HG03175 (cell line): ENCODE measurements at regions not wholly inside any gene's neighbourhood (a gene's known extent, or its start where the extent isn't known, plus 50 kb on each side); places are given as distances from the start of the nearest gene placed in this dataset.
"Not testable (repeated sequence)": the region's sequence is repeated elsewhere in the genome, so short reads cannot be mapped to it uniquely, and the experiment has no call there.

Experiments
- ATAC-seq: cut with Tn5 transposase; IDR thresholded peaks from one replicate; pipeline ENCODE4 v1.9.1; 2021; ENCODE audit warnings: mild to moderate bottlenecking, moderate library complexity; ENCODE audit not compliant: unreplicated experiment

DNA sequence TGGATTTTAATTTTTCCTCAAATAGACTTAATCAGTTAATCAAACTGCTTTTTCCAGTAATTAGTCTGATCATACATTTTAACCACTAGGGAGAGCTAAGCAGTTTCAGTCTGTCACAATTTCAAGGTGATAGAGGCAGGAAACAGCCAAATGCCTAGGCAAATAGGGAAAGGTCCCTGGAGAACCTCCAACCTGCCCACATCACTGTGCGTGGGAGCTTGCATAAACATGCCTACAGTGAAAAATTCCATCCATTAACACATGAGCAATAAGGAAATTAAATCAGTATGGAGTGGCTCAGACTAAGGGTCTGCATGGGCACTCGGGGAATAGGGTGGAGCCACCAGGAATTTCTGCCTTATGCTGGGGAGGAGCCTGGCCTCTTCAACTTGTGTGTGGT is 74.6 kb downstream of the AASDHPPT start:
- ATAC-seq, result no peak

GRCh38 chr11:106152824-106153223 is 75.4 kb downstream of the AASDHPPT start:
- ATAC-seq, result no peak

DNA sequence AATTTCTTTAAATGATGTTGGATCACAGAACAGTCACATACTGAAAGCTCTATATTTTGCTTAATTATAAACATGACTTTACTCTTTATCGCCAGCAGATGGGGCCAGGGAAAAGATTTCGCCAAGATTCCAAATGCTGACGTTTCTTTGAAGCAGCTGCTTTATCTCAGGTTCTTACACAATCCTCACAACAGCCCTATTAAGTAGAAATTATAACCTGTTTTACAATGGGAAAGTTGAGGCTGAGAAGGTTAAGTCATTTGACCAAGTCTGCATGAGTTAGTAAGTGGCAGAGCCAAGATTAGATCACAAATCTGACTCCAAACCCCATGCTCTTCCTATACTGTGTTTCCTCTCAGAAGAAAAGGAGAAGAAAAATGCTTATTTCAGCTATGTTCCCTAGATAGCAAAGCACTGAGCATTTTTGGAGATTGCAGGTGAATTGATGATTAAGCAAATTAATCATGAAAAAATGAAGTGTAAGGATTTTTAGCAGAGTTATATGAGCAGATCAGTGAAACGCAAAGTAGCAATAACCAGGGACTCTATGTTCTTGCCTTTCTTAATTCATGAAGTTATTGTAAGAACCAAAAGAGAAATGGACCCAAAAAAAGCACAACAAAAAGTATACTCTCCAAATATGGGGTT is 79.0 kb downstream of the AASDHPPT start:
- ATAC-seq, result peak; percentile 69

- ATAC-seq, result no peak
Observed at GRCh38 chr11:106158406-106158805, 80.9 kb downstream of the AASDHPPT start.

DNA sequence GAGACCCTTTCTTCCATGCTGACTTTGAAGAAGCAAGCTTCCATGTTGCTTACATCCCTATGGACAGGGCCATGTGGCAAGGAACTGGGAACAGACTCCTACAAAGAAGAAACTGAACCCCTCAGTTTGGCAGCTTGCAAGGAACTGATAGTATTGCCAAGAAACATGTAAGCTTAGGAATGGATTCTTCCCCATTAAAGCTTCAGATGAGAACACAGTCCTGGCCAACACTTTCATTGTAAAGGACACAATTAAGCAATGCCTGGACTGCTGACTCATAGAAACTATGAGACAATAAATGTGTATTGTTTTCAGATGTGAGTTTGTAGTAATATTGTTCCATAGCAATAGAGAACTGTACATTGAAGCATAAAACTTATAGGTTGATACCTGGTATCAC is 82.4 kb downstream of the AASDHPPT start:
- no peak for ATAC-seq

- ATAC-seq, result no peak
Observed at GRCh38 chr11:106160494-106160893, 83.0 kb downstream of the AASDHPPT start.

DNA sequence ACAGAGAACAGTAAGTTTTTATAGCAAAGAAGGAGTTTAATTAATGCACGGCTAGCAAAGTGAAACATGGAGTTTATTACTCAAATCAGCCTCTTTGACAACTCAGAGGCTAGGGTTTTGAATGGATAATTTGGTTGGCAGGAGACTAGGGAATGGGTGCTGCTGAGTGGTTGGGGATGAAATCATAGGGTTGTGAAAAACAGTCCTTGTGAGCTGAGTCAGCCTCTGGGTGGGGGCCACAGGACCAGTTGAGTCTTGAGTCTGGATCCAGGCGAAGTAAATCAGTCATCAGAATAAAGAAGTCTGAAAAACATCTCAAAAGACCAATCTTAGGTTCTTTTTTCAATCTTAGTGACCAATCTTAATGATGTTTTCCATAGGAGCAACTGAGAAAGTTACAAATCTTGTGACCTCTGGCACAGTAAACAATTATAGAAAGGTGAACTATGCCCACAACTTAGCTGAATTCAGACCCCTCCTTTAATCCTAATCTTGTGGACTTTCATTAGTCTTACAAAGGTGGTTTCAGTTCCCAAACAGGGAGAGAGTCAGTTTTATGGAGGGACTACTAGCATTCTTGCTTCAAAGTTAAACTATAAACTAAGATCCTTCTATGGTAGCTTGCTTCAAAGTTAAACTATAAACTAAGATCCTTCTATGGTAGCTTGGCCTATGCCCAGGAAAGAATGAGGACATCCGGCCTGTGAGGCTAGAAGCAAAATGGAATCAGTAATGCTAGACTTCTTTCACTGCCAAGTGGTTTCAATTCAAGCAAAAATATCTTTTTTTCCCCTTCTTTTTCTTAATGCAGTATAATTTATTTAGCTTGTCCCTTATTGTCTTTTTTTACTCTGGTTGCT is 84.5 kb downstream of the AASDHPPT start:
- no peak for ATAC-seq

- no peak for ATAC-seq
Observed at GRCh38 chr11:106167085-106167484, 89.6 kb downstream of the AASDHPPT start.

- no peak for ATAC-seq
Observed at GRCh38 chr11:106172386-106172991, 95.0 kb downstream of the AASDHPPT start.

DNA sequence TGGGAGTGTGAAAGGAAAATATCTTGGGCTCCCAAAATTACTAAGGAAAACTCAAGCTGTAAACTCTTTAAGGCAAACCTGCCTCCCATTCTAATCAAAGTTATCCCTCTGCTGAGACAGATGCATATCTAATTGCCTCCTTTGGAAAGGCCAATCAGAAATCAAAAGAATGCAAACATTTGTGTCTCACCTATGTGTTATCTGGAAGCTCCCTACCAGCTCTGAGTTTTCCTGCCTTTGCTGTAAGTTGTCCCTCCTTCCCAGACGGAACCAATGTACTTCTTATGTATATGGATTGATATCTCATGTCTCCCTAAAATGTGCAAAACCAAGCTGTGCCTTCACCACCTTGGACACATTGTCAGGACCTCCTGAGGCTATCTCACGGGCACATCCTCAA is 95.8 kb downstream of the AASDHPPT start:
- ATAC-seq, result no peak

DNA sequence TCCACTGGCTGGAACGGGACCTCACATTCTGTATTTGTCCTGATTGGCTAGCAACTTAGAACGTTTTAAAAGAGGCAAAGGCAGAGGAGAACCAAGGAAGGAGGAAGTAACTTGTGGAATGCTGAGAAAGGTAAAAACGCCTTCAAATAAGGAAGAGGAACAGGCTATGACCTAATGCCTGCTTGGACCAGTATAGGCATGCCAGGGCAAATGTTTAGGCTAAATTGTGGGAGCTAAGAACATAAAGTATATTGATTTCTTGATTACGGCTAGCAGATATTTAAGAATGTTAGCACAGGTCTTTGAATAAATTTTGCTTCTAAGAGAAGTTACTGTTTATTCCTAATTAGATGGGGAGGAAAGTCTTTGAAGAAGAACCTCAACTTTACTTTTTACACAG is 96.5 kb downstream of the AASDHPPT start:
- not testable (repeated sequence) for ATAC-seq

DNA sequence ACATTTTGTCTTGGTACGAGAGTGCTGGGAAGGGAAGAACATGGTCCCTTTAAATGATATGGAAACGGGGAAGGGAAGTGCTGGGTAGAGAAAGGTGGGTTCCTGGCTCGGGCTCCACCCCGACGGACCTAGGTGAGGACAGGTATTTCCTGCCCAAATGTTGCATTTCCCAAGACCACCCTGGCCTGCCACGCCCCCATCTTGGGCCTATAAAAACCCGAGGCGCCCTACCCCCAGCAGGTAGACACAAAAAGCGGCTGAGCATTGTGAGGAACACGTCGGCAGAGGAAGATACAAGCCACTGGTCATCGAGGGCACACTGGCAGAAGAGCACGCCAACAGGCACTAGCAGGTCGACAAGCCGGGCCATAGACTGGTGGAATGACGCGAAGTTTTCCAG is 99.4 kb downstream of the AASDHPPT start:
- no peak for ATAC-seq

DNA sequence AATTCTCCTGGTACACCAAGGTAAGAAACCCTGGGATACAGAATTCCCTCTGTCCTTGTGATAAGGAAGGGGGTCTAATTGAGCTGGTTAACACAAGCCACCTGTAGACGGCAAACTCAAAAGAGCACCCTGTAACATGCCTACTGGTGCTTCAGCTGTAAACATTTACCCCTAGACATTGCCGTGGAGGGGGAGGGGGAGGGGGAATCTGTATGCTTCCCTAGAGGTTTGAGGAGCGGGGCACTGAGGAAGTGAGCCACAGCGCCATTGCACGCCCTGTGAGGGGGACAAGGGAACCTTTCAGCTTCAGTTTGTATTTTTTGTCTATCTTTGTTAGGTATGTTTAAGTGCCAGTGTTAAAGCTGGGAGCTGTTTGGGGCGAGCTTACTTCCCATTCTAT is 99.8 kb downstream of the AASDHPPT start:
- no peak for ATAC-seq

DNA sequence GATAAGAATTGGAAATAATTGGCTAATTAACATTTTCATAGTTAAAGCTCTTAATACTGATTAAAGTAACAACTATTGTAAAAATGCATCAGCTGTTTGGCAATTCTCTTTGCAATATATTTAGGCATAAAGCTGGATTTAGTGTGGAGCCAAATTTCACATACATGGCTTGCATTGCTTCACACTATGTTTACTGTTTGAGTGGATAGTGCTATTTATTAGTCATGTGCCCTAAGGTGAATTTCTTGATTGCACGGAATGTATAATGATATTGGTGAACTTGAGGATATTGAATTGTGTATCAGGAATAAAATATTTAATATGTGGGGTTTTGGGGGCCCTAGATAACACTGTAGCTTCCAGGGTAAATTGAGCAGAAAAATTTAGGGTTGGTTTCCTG is 100.9 kb downstream of the AASDHPPT start:
- no peak for ATAC-seq

DNA sequence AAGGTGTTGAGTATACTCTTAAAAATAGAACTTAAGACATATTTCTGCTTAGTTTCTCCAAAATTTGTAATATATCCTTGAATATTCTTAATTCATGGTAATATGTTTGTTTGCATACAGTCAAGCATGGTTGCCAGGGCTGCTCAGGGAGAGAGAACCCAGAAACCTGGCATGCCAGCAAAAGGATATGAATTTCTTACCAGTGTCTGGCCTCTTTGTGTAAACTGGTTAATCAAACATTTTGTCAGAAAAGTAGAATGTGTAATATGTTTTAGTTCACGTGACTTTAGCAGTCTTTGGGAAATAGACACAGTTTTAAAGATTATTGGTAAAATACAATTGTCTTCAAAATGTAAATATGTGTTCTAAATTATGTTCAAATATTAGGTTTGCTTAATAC is 101.6 kb downstream of the AASDHPPT start:
- ATAC-seq, result no peak

DNA sequence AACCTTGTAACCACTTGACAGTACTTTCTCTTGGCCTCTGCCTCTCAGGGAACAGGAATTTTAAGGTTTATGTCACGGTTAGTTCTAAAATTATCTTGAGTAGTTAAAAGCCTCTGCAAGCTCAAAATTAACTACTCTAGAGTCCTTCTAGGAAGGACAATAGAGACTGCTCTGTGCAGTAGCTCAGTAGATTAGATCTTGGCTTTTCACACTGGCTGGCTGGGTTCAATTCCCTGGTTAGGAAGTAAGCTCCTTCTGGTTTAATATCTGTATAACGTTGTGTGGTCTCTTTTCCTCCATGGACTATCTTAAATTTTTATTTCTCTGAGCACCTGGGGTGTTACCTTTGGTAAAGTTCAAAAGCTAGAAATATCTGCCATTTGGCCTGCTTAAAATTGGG is 109.2 kb downstream of the AASDHPPT start:
- no peak for ATAC-seq

GRCh38 chr11:106187860-106188456 is 110.5 kb downstream of the AASDHPPT start:
- no peak for ATAC-seq

DNA sequence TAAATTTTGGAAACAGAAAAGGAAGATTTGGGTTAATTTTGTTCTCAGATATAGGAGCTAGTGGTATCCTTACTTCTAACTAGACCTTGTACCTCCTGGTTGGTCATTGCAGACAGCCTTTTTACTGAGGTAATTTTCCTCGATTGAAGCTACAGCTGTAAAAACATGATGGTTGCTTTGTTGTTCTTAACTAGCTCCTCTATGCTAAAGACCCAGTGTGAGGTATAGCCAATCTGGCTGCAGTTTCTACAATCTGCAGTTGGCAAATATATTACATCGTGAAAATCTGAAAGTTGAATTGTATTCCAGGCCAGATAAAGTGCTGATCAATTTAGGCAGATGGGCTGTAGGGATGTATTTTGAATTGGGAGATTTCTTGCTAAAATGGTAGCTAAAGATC is 116.5 kb downstream of the AASDHPPT start:
- no peak for ATAC-seq

DNA sequence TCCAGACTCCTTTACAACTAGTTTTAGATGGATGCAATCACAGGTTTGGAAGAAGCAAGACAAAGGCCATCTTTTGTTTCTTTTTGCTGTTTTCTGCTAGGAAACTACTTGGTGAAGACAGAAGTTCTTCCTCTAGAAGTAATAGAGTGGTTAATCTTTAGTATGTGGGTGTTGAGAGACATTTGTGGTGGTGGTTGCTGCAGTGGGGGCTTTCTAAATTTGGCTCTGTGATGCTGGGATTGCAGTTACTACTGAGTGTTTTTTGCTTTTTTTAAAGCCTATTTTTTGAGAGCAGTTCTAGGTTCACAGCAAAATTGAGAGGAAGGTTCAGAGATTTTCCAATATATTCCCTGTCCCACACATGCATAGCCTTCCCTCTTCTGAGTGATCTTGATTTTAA is 120.0 kb downstream of the AASDHPPT start:
- ATAC-seq, result no peak

DNA sequence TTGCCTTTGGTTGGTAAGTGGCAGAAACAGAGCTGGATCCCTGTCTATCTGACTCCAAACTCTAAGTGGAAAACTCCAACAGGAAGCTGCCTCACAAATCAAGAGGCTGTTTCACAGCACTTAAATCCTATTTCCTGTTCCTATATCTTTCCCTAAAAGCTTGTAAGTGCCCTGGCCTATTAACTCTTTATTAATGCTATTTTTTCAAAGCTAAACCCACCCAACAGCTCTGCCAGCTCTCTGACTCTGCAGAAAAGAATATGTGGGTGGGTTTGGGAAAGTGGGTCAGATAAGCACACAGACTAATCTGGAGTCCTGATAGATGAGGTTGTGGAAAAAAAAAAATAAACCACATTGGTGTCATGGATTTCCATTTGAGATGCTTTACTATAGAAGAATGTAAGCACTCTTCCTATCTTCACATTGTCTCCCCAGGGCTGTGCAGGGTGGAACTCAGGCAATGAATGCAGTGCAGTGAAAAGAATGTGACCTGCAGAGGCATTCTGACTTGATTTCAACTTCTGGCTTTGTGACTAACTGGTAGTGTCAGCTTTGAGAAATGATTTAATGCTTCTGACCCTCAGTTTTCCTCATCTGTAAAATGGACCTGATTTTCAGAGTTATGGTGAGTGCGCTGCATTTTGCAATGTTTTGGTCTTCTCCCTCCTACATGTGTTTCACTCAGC is 125.6 kb downstream of the AASDHPPT start:
- no peak for ATAC-seq

- ATAC-seq, result no peak
Observed at GRCh38 chr11:106208760-106209159, 131.3 kb downstream of the AASDHPPT start.
